ENCODE measurements at regions not wholly inside any gene's neighbourhood (a gene's known extent, or its start where the extent isn't known, plus 50 kb on each side); places are given as distances from the start of the nearest gene placed in this dataset.

DNA sequence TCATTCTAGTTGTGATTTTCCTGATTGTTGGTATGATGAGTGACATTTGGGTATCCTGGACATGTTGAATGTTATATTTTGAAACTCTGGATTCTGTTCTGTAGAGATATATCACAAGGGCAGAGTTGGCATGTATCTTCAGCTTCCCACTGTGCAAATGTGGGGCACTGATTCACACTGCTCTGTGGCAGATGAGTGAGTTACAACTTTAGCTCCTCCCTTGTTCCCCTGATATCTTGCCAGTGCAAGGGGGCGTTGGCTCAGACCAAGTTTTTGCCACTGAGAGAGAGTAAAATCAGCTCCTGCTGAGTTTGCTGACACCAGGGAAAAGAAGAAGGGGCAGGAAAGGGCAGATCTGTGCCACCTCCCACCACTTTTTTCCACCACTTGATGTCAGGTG lies 199.6 kb upstream of the MMADHC start:
- TF ChIP-seq, protein P1, sequence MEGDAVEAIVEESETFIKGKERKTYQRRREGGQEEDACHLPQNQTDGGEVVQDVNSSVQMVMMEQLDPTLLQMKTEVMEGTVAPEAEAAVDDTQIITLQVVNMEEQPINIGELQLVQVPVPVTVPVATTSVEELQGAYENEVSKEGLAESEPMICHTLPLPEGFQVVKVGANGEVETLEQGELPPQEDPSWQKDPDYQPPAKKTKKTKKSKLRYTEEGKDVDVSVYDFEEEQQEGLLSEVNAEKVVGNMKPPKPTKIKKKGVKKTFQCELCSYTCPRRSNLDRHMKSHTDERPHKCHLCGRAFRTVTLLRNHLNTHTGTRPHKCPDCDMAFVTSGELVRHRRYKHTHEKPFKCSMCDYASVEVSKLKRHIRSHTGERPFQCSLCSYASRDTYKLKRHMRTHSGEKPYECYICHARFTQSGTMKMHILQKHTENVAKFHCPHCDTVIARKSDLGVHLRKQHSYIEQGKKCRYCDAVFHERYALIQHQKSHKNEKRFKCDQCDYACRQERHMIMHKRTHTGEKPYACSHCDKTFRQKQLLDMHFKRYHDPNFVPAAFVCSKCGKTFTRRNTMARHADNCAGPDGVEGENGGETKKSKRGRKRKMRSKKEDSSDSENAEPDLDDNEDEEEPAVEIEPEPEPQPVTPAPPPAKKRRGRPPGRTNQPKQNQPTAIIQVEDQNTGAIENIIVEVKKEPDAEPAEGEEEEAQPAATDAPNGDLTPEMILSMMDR (IDR thresholded peaks at IDR 0.05), result no peak
- TF ChIP-seq POLR2A (IDR thresholded peaks at IDR 0.05), result no peak
